NCI-H69 (cell line): ENCODE measurements at regions not wholly inside any gene's neighbourhood (a gene's known extent, or its start where the extent isn't known, plus 50 kb on each side); places are given as distances from the start of the nearest gene placed in this dataset.

Experiments used
- DNase-seq: peaks from one replicate; lab custom pipeline; 2025; lab: John Stamatoyannopoulos, UW

GRCh38 chrX:36436361-36436760 lies 516.8 kb downstream of the CFAP47 start:
- no peak for DNase-seq

- no peak for DNase-seq
Measured at GRCh38 chrX:36443007-36443406, 523.5 kb downstream of the CFAP47 start.

DNA sequence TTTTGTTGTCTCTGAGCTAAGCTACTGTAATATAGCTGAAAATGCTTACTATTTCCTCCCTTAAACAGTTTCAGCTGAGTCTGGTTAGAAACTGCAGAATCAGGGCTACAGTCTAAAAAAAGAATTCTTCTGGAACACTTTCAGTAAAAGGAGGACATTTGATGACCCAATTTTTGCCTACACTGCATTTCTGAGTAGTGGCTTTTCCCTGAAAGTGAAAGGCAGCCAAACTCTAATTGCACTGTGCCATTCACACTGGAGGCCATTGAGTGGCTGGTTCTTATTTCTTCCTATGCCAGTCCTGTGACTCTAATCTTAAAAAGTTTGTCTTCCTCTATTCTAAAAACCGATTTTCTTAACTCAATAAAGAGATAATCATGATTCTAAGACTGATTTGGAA lies 526.0 kb downstream of the CFAP47 start:
- DNase-seq = no peak

DNA sequence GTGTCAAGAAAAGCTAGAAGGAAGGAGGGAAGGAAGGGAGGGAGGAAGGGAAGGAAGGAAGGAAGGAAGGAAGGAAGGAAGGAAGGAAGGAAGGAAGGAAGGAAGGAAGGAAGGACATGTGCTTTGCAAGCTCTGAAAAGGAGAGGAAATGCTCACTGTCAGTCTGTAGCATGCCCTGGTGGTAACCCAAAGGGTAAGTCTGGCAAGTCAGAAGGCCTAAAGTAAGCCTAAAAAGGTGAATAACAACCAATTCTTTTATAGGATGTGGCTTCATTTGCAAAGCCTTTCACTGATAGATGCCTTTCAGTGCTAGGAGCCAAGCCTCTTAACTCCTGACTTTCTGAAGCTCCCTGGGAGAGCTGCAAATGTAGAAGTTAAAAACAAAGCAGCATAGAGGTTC lies 542.6 kb downstream of the CFAP47 start:
- no peak for DNase-seq

GRCh38 chrX:36480441-36480990 lies 527.6 kb upstream of the FAM47C start:
- DNase-seq = no peak

GRCh38 chrX:36501169-36501702 lies 506.9 kb upstream of the FAM47C start:
- no peak for DNase-seq

- no peak for DNase-seq
Measured at GRCh38 chrX:36504625-36505024, 503.5 kb upstream of the FAM47C start.

GRCh38 chrX:36508042-36508441 lies 500.1 kb upstream of the FAM47C start:
- no peak for DNase-seq

DNA sequence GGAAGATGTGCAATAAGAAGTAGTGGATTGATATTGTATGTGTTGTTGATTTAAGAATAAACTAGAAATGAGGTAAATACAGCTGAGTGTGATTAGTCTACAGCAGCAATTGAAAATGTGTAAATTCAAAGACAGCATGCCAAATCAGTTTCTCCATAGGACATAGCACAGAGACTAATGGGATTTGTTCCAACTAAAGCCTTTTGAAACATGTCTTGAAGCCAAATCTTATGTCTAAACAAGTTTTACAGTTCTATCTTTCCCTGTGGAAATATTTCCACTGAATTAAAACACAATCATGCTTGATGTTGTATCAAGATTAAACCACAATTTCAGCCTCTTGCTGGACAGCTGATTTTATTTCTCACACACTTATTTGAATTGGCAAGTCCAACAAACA lies 497.4 kb upstream of the FAM47C start:
- no peak for DNase-seq

DNA sequence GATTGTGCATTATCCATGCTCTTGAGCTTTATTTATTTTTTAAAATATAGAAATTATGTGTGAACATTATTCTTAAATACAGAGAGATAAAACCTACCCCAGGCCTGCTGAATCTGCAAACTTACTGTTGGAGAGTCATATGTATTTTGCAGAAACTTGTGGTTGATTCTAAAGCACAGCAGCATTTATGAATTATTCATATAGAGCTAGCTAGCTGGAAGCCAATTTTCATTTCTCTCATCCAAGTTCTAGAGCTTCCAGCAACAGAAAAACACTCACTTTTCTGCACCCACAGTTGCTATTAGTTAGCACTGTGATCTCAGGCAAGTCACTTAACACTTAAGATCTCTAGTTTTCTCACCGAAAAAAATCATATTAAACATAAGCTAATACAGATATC lies 479.5 kb upstream of the FAM47C start:
- no peak for DNase-seq

DNA sequence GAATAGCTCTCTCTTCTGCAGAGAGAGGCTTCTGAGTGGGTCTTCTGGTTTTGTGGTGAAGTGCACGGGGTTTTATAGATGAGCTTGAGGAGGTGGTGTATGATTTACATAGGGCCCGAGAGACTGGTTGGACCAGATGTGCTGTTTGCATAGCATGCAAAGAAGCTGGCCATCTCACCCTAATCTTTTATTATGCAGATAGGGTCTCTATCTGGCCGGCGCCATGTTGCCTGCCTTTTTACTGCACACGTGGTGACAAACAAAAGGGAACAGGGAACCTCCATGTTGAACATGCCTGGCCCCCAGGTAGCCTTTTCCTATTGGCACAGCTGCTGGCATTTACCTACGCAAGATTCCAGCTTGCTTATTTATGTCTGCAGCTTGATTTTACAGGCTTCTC lies 473.3 kb upstream of the FAM47C start:
- no peak for DNase-seq

GRCh38 chrX:36543499-36543898 lies 464.7 kb upstream of the FAM47C start:
- DNase-seq = no peak

GRCh38 chrX:36562986-36563385 lies 445.2 kb upstream of the FAM47C start:
- DNase-seq = no peak

DNA sequence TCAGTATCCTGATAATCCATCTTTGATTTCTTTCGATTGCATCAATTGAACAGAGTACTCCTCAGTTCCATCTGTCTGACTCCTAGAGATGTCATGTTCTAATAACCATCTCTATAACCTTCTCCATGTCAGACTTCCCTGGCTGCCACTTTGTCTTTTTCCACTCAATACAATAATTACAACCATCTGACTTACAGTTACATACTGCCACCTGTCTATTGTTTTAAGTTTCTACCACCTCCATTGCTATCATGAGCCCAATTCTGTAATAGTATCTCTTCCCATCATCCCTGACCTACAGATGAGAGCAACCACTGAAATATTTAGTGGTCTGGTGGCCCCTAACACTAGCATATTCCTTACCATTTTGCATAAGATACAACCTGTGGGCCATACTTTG lies 439.2 kb upstream of the FAM47C start:
- no peak for DNase-seq

DNA sequence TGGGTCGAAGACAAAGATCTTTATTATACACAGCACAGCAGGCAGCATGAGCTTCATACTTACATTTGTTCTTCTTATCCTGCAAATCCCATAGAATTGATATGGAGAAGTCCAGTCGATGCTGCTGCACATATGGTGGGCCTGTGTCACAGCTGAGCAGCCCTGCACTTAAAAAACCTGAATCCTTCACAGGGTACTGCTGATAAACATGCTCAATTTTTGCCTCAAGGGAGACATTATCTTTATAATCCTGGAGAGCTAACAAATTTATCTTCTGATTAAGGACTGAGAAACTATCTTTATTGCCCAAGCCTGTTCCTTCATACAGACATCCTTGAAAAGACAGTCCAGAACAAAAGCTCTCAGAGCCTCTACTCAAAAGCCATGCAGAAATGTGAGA lies 434.4 kb upstream of the FAM47C start:
- DNase-seq = no peak

GRCh38 chrX:36575670-36576069 lies 432.5 kb upstream of the FAM47C start:
- DNase-seq = no peak

DNA sequence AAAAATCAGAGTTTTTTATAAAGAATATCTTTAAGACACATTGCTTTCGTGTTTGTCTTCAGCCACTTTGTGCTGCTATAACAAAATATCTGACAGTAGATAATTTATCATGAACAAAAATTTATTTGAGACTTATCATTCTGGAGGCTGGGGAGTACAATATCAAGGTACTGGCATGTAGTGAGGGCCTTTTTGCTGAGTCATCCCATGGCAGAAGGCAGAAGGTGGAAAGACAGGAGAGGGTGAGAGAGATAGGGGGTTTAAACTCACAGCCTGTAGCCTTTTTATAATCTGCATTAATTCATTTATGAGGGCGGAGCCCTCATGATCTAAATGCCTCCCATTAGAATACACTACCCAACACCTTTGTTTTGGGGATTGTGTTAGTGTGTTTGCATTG lies 431.2 kb upstream of the FAM47C start:
- no peak for DNase-seq

GRCh38 chrX:36581030-36581429 lies 427.1 kb upstream of the FAM47C start:
- DNase-seq = no peak

GRCh38 chrX:36583674-36584073 lies 424.5 kb upstream of the FAM47C start:
- DNase-seq = no peak

DNA sequence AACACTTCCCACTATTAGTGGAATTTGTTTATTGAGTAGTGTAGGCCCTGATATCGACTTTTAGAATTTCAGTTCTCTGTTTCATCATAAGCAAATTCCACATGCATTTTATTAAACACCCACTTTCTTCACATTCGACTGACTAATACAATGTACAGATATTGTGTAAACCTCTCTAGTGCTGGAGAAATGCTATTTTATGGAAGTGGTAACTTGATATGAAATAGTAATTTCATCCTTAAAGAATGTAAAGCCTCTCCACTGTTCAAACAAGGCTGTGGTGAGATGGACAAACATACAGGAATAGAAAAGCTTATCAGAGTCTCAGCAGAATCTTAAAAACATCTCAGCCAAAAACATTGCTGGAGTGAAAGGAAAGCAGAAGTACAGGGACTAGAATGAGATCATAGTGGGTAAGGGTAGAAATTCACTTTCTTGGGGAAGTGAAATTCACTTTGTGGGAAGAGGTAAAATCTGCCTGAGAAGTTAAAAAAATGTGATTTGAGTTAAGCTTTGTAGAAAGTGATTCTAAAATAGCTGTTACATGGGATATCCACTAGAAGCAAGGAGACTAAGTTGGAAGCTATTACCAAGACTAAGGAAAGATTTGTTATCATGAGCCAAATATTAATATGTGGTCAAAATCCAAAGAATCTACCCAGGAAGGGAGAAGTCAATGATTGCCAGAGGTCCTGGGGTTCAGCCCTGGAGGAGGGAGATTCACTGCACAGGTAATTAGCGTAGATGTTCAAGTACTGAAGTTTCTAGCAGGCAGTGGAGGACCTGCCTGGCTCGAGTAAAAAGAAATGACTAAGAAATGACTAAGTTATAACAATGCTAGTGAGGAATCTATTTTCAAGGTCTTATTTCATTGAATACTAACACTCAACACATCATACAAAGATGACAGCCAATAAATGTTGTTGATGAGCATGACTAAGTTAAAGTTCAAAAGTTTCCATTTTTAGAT lies 398.3 kb upstream of the FAM47C start:
- no peak for DNase-seq

DNA sequence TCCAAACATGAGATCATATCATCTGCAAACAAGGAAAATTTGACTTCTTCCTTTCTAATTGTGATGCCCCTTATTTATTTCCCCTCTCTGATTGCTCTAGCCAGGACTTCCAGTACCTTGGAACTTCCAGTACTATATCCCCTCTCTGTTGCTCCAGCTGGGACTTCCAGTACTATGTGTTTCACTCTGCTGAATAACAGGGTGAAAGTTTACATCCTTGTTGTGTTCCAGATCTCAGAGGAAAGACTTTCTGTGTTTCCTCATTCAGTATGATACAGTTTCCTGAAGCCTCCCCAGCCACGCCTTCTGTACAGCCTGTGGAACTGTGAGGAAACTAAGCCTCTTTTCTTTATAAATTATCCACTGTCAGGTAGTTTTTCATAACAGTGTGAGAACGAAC lies 381.3 kb upstream of the FAM47C start:
- DNase-seq = no peak

DNA sequence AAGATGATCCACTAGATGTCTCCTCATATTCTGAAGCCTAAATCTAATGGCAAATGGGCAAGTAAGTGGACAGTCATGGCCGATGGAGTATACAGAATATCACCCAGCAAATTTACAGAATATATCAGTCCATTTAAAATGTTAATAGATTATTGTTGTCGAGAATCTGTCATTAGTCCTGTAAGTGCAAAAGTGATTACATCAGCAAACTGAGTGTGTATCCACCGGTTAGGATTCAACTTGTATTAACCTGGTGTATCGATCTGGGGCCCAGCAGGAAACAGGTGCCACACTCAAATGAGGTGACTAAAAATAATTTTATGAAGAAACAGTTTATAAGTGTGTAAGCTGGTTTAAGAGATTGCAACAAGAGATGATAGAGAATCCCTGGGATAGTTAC lies 367.9 kb upstream of the FAM47C start:
- DNase-seq = no peak

DNA sequence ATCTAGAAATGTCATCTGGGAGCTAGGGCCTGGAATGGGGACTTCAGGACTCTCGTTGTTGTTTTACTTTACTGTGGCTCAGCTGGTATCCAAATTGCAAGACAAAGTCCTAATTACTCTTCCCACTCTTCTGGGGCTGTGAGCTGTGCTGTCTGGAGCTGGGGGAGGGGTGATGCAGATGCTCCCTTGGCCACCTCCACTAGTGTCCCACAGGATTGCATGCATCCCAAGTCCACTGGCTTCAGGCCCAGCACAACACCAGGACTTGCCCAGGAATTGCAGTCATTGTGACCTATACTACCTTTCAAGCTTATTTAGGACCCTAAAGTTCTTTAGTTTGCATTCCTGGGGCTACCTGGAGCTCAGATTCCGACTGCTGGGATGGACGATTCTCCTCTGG lies 366.1 kb upstream of the FAM47C start:
- DNase-seq = no peak
